Astrocyte of the spinal cord (primary cell): ENCODE measurements at regions not wholly inside any gene's neighbourhood (a gene's known extent, or its start where the extent isn't known, plus 50 kb on each side); places are given as distances from the start of the nearest gene placed in this dataset.

Experiments used
- DNase-seq: peaks from one replicate; pipeline ENCODE4 v3.0.0; 2011; ENCODE audit warnings: low read depth, low spot score
- H3K4me3 ChIP-seq: 2 replicates; pipeline ENCODE4 v1.5.1; 2011; ENCODE audit warnings: low read depth, mild to moderate bottlenecking, low read length, moderate library complexity
- CTCF ChIP-seq: IDR thresholded peaks from 2 replicates; pipeline ENCODE4 v1.5.1; 2012; ENCODE audit warnings: low read depth, mild to moderate bottlenecking, low read length, inconsistent platforms
- in situ Hi-C: cut with HindIII; loops from 2 replicates; pipeline ENCODE4 v1.10.0; 2017; ENCODE audit warnings: low sequenced_read_pairs

- no peak for TF ChIP-seq CTCF
- in situ Hi-C loops: no loop called here
Measured at GRCh38 chr4:125975861-125976397, 661.2 kb downstream of the FAT4 start.

GRCh38 chr4:125979950-125980349 lies 665.2 kb downstream of the FAT4 start:
- no peak for DNase-seq
- no peak overlapping the region for H3K4me3 ChIP-seq
- no peak for TF ChIP-seq CTCF
- in situ Hi-C loops: no loop called here

More at GRCh38 chr4:125975861-125976397, 661.2 kb downstream of the FAT4 start:
- H3K4me3 ChIP-seq: no peak overlapping the region
- no peak for DNase-seq

DNA sequence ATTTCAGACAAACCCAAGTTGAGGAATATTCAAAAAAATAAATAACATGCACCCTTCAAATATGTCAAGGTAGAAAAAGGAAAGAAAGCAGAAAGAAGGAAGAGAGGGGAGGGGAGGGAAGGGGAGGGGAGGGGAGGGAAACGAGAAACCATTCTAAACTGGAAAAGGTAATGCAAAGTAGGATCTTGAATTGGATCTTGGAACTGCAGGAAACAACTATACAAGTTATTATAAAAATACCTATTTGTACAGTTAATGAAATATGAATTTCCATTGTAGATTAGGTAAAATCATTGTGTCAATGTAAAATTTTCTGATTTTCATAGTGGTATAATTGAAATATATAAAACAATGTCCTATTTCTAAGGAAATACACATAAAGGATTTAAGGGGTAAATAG lies 668.4 kb downstream of the FAT4 start:
- no peak for TF ChIP-seq CTCF
- no peak for DNase-seq
- no peak overlapping the region for H3K4me3 ChIP-seq
- in situ Hi-C loops: no loop called here

DNA sequence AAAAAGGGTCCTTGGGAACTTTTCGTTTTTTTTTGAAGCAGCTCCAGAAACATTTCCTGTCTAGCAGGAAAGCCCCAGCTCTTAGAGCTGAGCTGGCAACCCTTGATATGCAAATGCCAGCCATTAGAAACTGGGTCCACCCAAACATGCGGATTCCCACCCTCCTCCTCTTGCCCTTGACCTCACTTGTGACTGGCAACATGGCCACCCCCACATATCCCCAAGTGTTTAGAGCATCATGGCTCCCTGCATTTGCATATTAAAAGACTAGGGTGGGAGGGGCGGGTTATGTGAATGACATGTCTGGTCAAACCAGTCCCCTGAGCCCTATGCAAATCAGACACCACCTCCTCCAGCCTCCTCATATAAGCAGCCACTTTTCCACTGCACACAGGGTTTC lies 671.1 kb downstream of the FAT4 start:
- no peak for DNase-seq
- no peak overlapping the region for H3K4me3 ChIP-seq
- in situ Hi-C loops: no loop called here
- no peak for TF ChIP-seq CTCF

GRCh38 chr4:125986307-125986706 lies 671.6 kb downstream of the FAT4 start:
- H3K4me3 ChIP-seq: no peak overlapping the region
- TF ChIP-seq CTCF: no peak
- DNase-seq: no peak
- in situ Hi-C loops: no loop called here

DNA sequence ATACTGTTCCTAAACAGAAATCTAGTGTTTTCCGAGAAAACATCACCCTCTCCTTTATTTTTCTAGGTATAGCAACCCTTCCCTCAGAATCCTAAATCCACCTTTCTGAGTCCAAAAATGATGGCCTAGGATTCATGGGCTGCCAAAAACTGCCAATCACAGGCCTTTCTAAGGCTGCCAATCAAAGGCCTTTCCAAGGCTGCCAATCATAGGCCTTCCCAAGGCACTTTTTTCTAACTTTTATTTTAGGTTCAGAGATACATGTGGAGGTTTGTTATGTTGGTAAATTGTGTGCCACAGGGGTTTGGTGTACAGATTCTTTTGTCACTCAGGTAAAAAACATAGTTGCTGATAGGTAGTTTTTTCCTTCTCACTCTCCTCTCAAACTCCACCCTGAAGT lies 673.7 kb downstream of the FAT4 start:
- TF ChIP-seq CTCF: no peak
- in situ Hi-C loops: no loop called here
- no peak overlapping the region for H3K4me3 ChIP-seq
- no peak for DNase-seq

- no peak for TF ChIP-seq CTCF
- no peak for DNase-seq
- in situ Hi-C loops: no loop called here
- H3K4me3 ChIP-seq: no peak overlapping the region
Measured at GRCh38 chr4:125991398-125991797, 676.6 kb downstream of the FAT4 start.
